ENCODE measurements at regions not wholly inside any gene's neighbourhood (a gene's known extent, or its start where the extent isn't known, plus 50 kb on each side); places are given as distances from the start of the nearest gene placed in this dataset.

- no peak overlapping the region for H3K4me3 ChIP-seq (ENCODE audit: low read length)
- H3K36me3 ChIP-seq (ENCODE audit: control insufficient read depth, low read length): no peaks in the 10 kb centered on the region
- no peaks in the 10 kb centered on the region for H3K27me3 ChIP-seq (ENCODE audit: control insufficient read depth, low read length)
- no peaks in the 10 kb centered on the region for H3K4me1 ChIP-seq (ENCODE audit: control insufficient read depth, low read length)
- no peaks in the 10 kb centered on the region for H3F3A ChIP-seq (ENCODE audit: control insufficient read depth, insufficient read depth)
- TF ChIP-seq EZH2phosphoT487 (IDR thresholded peaks at IDR 0.05; ENCODE audit: borderline replicate concordance, low read length) (no peak), CTCF (IDR thresholded peaks at IDR 0.05; ENCODE audit: low read depth, low read length, poor library complexity, severe bottlenecking) (no peak)
- no peak overlapping the region for H3K27ac ChIP-seq (ENCODE audit: low read depth, low read length)
- H3K4me2 ChIP-seq (ENCODE audit: low read length): no peak overlapping the region
- no peaks in the 10 kb centered on the region for H3K9me3 ChIP-seq (ENCODE audit: control insufficient read depth, insufficient read depth, low read length)
- H3K9me2 ChIP-seq (replicated peaks; ENCODE audit: control insufficient read depth, low read length): no peaks in the 10 kb centered on the region
- no peaks in the 10 kb centered on the region for H3K79me2 ChIP-seq (ENCODE audit: control insufficient read depth, low read length)
- H4K20me1 ChIP-seq (ENCODE audit: control insufficient read depth, insufficient read depth, low read depth, low read length): no peaks in the 10 kb centered on the region
These were observed 73.1 kb upstream of the UMPS start for GRCh38 chr3:124657138-124657537.

GRCh38 chr3:124658270-124658669, 72.0 kb upstream of the UMPS start:
- Histone ChIP-seq H3K4me3 (ENCODE audit: low read length) (no peak overlapping the region), H3K9me2 (replicated peaks; ENCODE audit: control insufficient read depth, low read length) (no peaks in the 10 kb centered on the region), H4K20me1 (ENCODE audit: control insufficient read depth, insufficient read depth, low read depth, low read length) (no peaks in the 10 kb centered on the region), H3K9me3 (ENCODE audit: control insufficient read depth, insufficient read depth, low read length) (no peaks in the 10 kb centered on the region), H3F3A (ENCODE audit: control insufficient read depth, insufficient read depth) (no peaks in the 10 kb centered on the region), H3K79me2 (ENCODE audit: control insufficient read depth, low read length) (no peaks in the 10 kb centered on the region), H3K27ac (ENCODE audit: low read depth, low read length) (no peak overlapping the region), H3K4me2 (ENCODE audit: low read length) (no peak overlapping the region), H3K36me3 (ENCODE audit: control insufficient read depth, low read length) (no peaks in the 10 kb centered on the region), H3K27me3 (ENCODE audit: control insufficient read depth, low read length) (no peaks in the 10 kb centered on the region), H3K4me1 (ENCODE audit: control insufficient read depth, low read length) (no peaks in the 10 kb centered on the region)
- TF ChIP-seq EZH2phosphoT487 (IDR thresholded peaks at IDR 0.05; ENCODE audit: borderline replicate concordance, low read length) (no peak), CTCF (IDR thresholded peaks at IDR 0.05; ENCODE audit: low read depth, low read length, poor library complexity, severe bottlenecking) (no peak)

DNA sequence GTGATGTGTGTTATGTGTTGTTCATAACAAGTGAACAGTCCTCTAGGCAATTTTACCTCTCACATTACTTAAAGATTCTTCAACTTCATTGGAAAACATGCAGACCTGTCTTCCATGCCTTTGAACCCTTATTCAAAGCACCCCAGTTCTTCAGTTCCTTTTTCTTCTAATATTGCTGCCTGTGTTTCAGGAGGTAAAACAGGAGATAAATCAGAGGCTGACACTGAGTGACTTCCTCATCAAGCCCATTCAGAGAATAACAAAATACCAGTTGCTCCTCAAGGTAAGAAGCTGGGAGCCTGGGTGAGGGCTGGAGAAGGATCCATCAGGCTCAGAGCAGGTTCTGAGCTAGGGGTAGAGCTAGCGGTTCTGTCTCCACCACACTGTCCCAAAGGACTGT, 71.1 kb upstream of the UMPS start:
- Histone ChIP-seq H3K4me3 (ENCODE audit: low read length) (no peak overlapping the region), H3K9me2 (replicated peaks; ENCODE audit: control insufficient read depth, low read length) (no peaks in the 10 kb centered on the region), H3K4me2 (ENCODE audit: low read length) (no peak overlapping the region), H3K9me3 (ENCODE audit: control insufficient read depth, insufficient read depth, low read length) (no peaks in the 10 kb centered on the region), H3K36me3 (ENCODE audit: control insufficient read depth, low read length) (no peaks in the 10 kb centered on the region), H3K27me3 (ENCODE audit: control insufficient read depth, low read length) (no peaks in the 10 kb centered on the region), H3K79me2 (ENCODE audit: control insufficient read depth, low read length) (no peaks in the 10 kb centered on the region), H3K27ac (ENCODE audit: low read depth, low read length) (no peak overlapping the region), H3K4me1 (ENCODE audit: control insufficient read depth, low read length) (no peaks in the 10 kb centered on the region), H4K20me1 (ENCODE audit: control insufficient read depth, insufficient read depth, low read depth, low read length) (no peaks in the 10 kb centered on the region), H3F3A (ENCODE audit: control insufficient read depth, insufficient read depth) (no peaks in the 10 kb centered on the region)
- no peak for TF ChIP-seq CTCF (IDR thresholded peaks at IDR 0.05; ENCODE audit: low read depth, low read length, poor library complexity, severe bottlenecking)
- TF ChIP-seq EZH2phosphoT487 (IDR thresholded peaks at IDR 0.05; ENCODE audit: borderline replicate concordance, low read length): no peak

GRCh38 chr3:124660599-124660998, 69.7 kb upstream of the UMPS start:
- TF ChIP-seq CTCF (IDR thresholded peaks at IDR 0.05; ENCODE audit: low read depth, low read length, poor library complexity, severe bottlenecking) (no peak), EZH2phosphoT487 (IDR thresholded peaks at IDR 0.05; ENCODE audit: borderline replicate concordance, low read length) (no peak)
- Histone ChIP-seq H3K36me3 (ENCODE audit: control insufficient read depth, low read length) (no peaks in the 10 kb centered on the region), H3K79me2 (ENCODE audit: control insufficient read depth, low read length) (no peaks in the 10 kb centered on the region), H3K27ac (ENCODE audit: low read depth, low read length) (no peak overlapping the region), H3K9me2 (replicated peaks; ENCODE audit: control insufficient read depth, low read length) (no peaks in the 10 kb centered on the region), H3K4me2 (ENCODE audit: low read length) (no peak overlapping the region), H3F3A (ENCODE audit: control insufficient read depth, insufficient read depth) (no peaks in the 10 kb centered on the region), H3K9me3 (ENCODE audit: control insufficient read depth, insufficient read depth, low read length) (no peaks in the 10 kb centered on the region), H3K4me1 (ENCODE audit: control insufficient read depth, low read length) (no peaks in the 10 kb centered on the region), H4K20me1 (ENCODE audit: control insufficient read depth, insufficient read depth, low read depth, low read length) (no peaks in the 10 kb centered on the region), H3K4me3 (ENCODE audit: low read length) (no peak overlapping the region), H3K27me3 (ENCODE audit: control insufficient read depth, low read length) (no peaks in the 10 kb centered on the region)

Measured in DOHH2 (cell line).